ENCODE measurements at regions not wholly inside any gene's neighbourhood (a gene's known extent, or its start where the extent isn't known, plus 50 kb on each side); places are given as distances from the start of the nearest gene placed in this dataset.
A peak's percentile ranks its signal among the peaks of the same experiment; 100 is the strongest.

- H3K4me3 ChIP-seq (ENCODE audit: control insufficient read depth in 2 of 3, extremely low read depth in 1 of 3, insufficient read depth in 2 of 3, low read depth in 1 of 3, low read length in 3 of 3) = no peak overlapping the region
- TF ChIP-seq, protein P1, sequence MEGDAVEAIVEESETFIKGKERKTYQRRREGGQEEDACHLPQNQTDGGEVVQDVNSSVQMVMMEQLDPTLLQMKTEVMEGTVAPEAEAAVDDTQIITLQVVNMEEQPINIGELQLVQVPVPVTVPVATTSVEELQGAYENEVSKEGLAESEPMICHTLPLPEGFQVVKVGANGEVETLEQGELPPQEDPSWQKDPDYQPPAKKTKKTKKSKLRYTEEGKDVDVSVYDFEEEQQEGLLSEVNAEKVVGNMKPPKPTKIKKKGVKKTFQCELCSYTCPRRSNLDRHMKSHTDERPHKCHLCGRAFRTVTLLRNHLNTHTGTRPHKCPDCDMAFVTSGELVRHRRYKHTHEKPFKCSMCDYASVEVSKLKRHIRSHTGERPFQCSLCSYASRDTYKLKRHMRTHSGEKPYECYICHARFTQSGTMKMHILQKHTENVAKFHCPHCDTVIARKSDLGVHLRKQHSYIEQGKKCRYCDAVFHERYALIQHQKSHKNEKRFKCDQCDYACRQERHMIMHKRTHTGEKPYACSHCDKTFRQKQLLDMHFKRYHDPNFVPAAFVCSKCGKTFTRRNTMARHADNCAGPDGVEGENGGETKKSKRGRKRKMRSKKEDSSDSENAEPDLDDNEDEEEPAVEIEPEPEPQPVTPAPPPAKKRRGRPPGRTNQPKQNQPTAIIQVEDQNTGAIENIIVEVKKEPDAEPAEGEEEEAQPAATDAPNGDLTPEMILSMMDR (optimal IDR thresholded peaks at IDR 0.05 in 1 of 3, IDR thresholded peaks at IDR 0.05 in 1 of 3, conservative IDR thresholded peaks at IDR 0.05 in 1 of 3; ENCODE audit: extremely low read depth in 1 of 3, insufficient read depth in 2 of 3, low read length in 3 of 3) = no peak
- TF ChIP-seq EZH2 (IDR thresholded peaks at IDR 0.05; ENCODE audit: low read length) = peak; percentile 16
- no peaks in the 10 kb centered on the region for H3K9me1 ChIP-seq (ENCODE audit: control insufficient read depth, extremely low read depth, insufficient read depth, low read length)
- DNase-seq (ENCODE audit: low read depth, low spot score) = no peak
- H3K79me2 ChIP-seq (ENCODE audit: control insufficient read depth, insufficient read depth, low read length) = no peaks in the 10 kb centered on the region
- no peak overlapping the region for H3K4me2 ChIP-seq (ENCODE audit: control insufficient read depth, extremely low read depth, insufficient read depth, low read depth, low read length)
- H3K9ac ChIP-seq (ENCODE audit: control insufficient read depth, extremely low read depth, insufficient read depth, low read length) = no peak overlapping the region
- H3K36me3 ChIP-seq (ENCODE audit: control insufficient read depth in 2 of 2, extremely low read depth in 1 of 2, insufficient read depth in 2 of 2, low read length in 2 of 2) = no peaks in the 10 kb centered on the region
- no peak for FAIRE-seq
- dilution Hi-C loops (cut with MboI; ENCODE audit: extremely low pct_ligation_motif_present, low sequenced_read_pairs) = no loop called here
- no peak overlapping the region for H2AFZ ChIP-seq (ENCODE audit: control insufficient read depth, low read length)
- H3K27me3 ChIP-seq (ENCODE audit: control insufficient read depth, extremely low read depth, insufficient read depth, low read length) = peaks cover 41% of the 10 kb centered on the region
- no peaks in the 10 kb centered on the region for H4K20me1 ChIP-seq (ENCODE audit: control insufficient read depth, extremely low read depth, insufficient read depth, low read length)
- no peaks in the 10 kb centered on the region for H3K9me3 ChIP-seq (ENCODE audit: control insufficient read depth, low read depth, low read length)
- H3K27ac ChIP-seq (ENCODE audit: control insufficient read depth, insufficient read depth, low read length) = no peak overlapping the region
- H3K4me1 ChIP-seq (ENCODE audit: control insufficient read depth, extremely low read depth, insufficient read depth, low read length) = no peaks in the 10 kb centered on the region
These were observed 82.7 kb upstream of the PMEPA1 start for GRCh38 chr20:57792386-57793080.

GRCh38 chr20:57791966-57792365, 82.2 kb upstream of the PMEPA1 start:
- DNase-seq (ENCODE audit: low read depth, low spot score) = no peak
- H3K9me1 ChIP-seq (ENCODE audit: control insufficient read depth, extremely low read depth, insufficient read depth, low read length) = no peaks in the 10 kb centered on the region
- no peaks in the 10 kb centered on the region for H3K9me3 ChIP-seq (ENCODE audit: control insufficient read depth, low read depth, low read length)
- H3K4me1 ChIP-seq (ENCODE audit: control insufficient read depth, extremely low read depth, insufficient read depth, low read length) = no peaks in the 10 kb centered on the region
- TF ChIP-seq, protein P1 (optimal IDR thresholded peaks at IDR 0.05 in 1 of 3, IDR thresholded peaks at IDR 0.05 in 1 of 3, conservative IDR thresholded peaks at IDR 0.05 in 1 of 3; ENCODE audit: extremely low read depth in 1 of 3, insufficient read depth in 2 of 3, low read length in 3 of 3) = no peak
- no peak for TF ChIP-seq EZH2 (IDR thresholded peaks at IDR 0.05; ENCODE audit: low read length)
- no peaks in the 10 kb centered on the region for H4K20me1 ChIP-seq (ENCODE audit: control insufficient read depth, extremely low read depth, insufficient read depth, low read length)
- no peak for FAIRE-seq
- no peak overlapping the region for H3K4me3 ChIP-seq (ENCODE audit: control insufficient read depth in 2 of 3, extremely low read depth in 1 of 3, insufficient read depth in 2 of 3, low read depth in 1 of 3, low read length in 3 of 3)
- H3K27ac ChIP-seq (ENCODE audit: control insufficient read depth, insufficient read depth, low read length) = no peak overlapping the region
- no peak overlapping the region for H3K9ac ChIP-seq (ENCODE audit: control insufficient read depth, extremely low read depth, insufficient read depth, low read length)
- H3K36me3 ChIP-seq (ENCODE audit: control insufficient read depth in 2 of 2, extremely low read depth in 1 of 2, insufficient read depth in 2 of 2, low read length in 2 of 2) = no peaks in the 10 kb centered on the region
- dilution Hi-C loops (cut with MboI; ENCODE audit: extremely low pct_ligation_motif_present, low sequenced_read_pairs) = no loop called here
- no peak overlapping the region for H2AFZ ChIP-seq (ENCODE audit: control insufficient read depth, low read length)
- no peaks in the 10 kb centered on the region for H3K79me2 ChIP-seq (ENCODE audit: control insufficient read depth, insufficient read depth, low read length)
- H3K4me2 ChIP-seq (ENCODE audit: control insufficient read depth, extremely low read depth, insufficient read depth, low read depth, low read length) = no peak overlapping the region
- peaks cover 47% of the 10 kb centered on the region for H3K27me3 ChIP-seq (ENCODE audit: control insufficient read depth, extremely low read depth, insufficient read depth, low read length)
